B cell (primary cell): ENCODE measurements at regions not wholly inside any gene's neighbourhood (a gene's known extent, or its start where the extent isn't known, plus 50 kb on each side); places are given as distances from the start of the nearest gene placed in this dataset.

Experiments
- ATAC-seq: fragments of 200-7000 bp; cut with Tn5 transposase; one replicate; pipeline ENCODE4 v1.10.0; 2021; ENCODE audit warnings: low read depth, mild to moderate bottlenecking, moderate number of reproducible peaks, moderate library complexity
- CTCF ChIA-PET: fragments of 350-600 bp; sonication (Branson Sonifier 250); formaldehyde crosslinking; loops from one replicate; lab custom pipeline; 2021; ENCODE audit warnings: antibody characterized with exemption, inconsistent platforms; lab: Charles Lee
- POLR2A ChIA-PET: fragments of 350-600 bp; sonication (Branson Sonifier 250); formaldehyde crosslinking; loops from one replicate; lab custom pipeline; 2021; ENCODE audit warnings: antibody characterized with exemption; lab: Charles Lee
- DNase-seq: peaks from one replicate; pipeline ENCODE4 v3.0.0; 2013
- H2AFZ ChIP-seq: 2 replicates; pipeline ENCODE4 v1.6.1; 2012; ENCODE audit warnings: mild to moderate bottlenecking, low read depth, low read length; ENCODE audit not compliant: insufficient read depth, poor library complexity, severe bottlenecking
- H3K27ac ChIP-seq, 2 donors: 1 replicate in 1 of 2; 2 replicates in 1 of 2; pipeline ENCODE4 v1.5.1; 2012 to 2013; ENCODE audit warnings: low read length in 2 of 2, mild to moderate bottlenecking in 2 of 2, moderate library complexity in 1 of 2
- H3K27me3 ChIP-seq, 4 experiments: fragments of 200-600 bp in 1 of 4; sonication (generic) in 1 of 4; replicated peaks in 1 of 4; 1 replicate in 2 of 4; 2 replicates in 2 of 4; pipeline versions ENCODE4 v1.6.1 to v1.7.0; 2013 to 2016; ENCODE audit warnings: low read length in 3 of 4, mild to moderate bottlenecking in 2 of 4, mixed read lengths in 1 of 4, moderate library complexity in 1 of 4; ENCODE audit not compliant: insufficient read depth in 4 of 4, control insufficient read depth in 3 of 4; ENCODE audit errors: control extremely low read depth in 1 of 4
- H3K36me3 ChIP-seq, 2 experiments: replicated peaks in 1 of 2; 1 replicate in 1 of 2; 2 replicates in 1 of 2; pipeline versions ENCODE4 v1.6.1 to v1.7.1; 2013; ENCODE audit warnings: low read length in 1 of 2; ENCODE audit not compliant: insufficient read depth in 2 of 2, control insufficient read depth in 1 of 2; ENCODE audit errors: control extremely low read depth in 1 of 2, extremely low read depth in 1 of 2
- H3K4me1 ChIP-seq, 2 donors: fragments of 200-600 bp in 1 of 2; sonication (generic) in 1 of 2; 1 replicate in 1 of 2; 2 replicates in 1 of 2; pipeline versions ENCODE4 v1.5.1 to v1.6.1; 2013 to 2017; ENCODE audit warnings: low read length in 2 of 2; ENCODE audit not compliant: control insufficient read depth in 2 of 2, insufficient read depth in 2 of 2
- H3K4me2 ChIP-seq: replicated peaks from 2 replicates; pipeline ENCODE3; 2012; ENCODE audit warnings: mild to moderate bottlenecking, low read depth, low read length; ENCODE audit not compliant: poor library complexity, severe bottlenecking
- H3K4me3 ChIP-seq, 5 experiments: fragments of 200-600 bp in 1 of 5; sonication (generic) in 1 of 5; 1 replicate in 3 of 5; 2 replicates in 2 of 5; pipeline versions ENCODE4 v1.5.1 to v1.7.0; 2011 to 2016; ENCODE audit warnings: low read length in 4 of 5, mild to moderate bottlenecking in 4 of 5, low read depth in 2 of 5, control low read depth in 1 of 5, moderate library complexity in 1 of 5; ENCODE audit not compliant: insufficient read depth in 1 of 5; ENCODE audit errors: control extremely low read depth in 1 of 5, extremely low read depth in 1 of 5
- H3K79me2 ChIP-seq: fragments of 200-600 bp; sonication (generic); one replicate; pipeline ENCODE4 v1.6.0; 2016; ENCODE audit warnings: low read length; ENCODE audit not compliant: control insufficient read depth, insufficient read depth
- H3K9ac ChIP-seq: fragments of 200-600 bp; sonication (generic); 2 replicates; pipeline ENCODE4 v1.6.1; 2017; ENCODE audit warnings: mild to moderate bottlenecking, low read length, moderate library complexity
- H3K9me3 ChIP-seq, 3 donors: one replicate each; pipeline versions ENCODE4 v1.6.1 to v1.7.1; 2013; ENCODE audit warnings: low read length in 2 of 3; ENCODE audit not compliant: control insufficient read depth in 2 of 3, insufficient read depth in 1 of 3; ENCODE audit errors: control extremely low read depth in 1 of 3
- H4K20me1 ChIP-seq: 2 replicates; pipeline ENCODE4 v1.6.0; 2012; ENCODE audit warnings: mild to moderate bottlenecking, low read length; ENCODE audit not compliant: insufficient read depth, control insufficient read depth, poor library complexity, severe bottlenecking
- H3K27ac Mint-ChIP-seq: one replicate; pipeline ENCODE4 v1.8.0; 2021; ENCODE audit warnings: mixed read lengths
- H3K27me3 Mint-ChIP-seq: one replicate; pipeline ENCODE4 v1.8.0; 2021; ENCODE audit warnings: mixed read lengths
- H3K4me1 Mint-ChIP-seq: one replicate; pipeline ENCODE4 v1.8.0; 2021; ENCODE audit warnings: mixed read lengths
- H3K4me3 Mint-ChIP-seq: one replicate; pipeline ENCODE4 v1.8.0; 2021; ENCODE audit warnings: mixed read lengths
- H3K9me3 Mint-ChIP-seq: one replicate; pipeline ENCODE4 v1.8.0; 2022; ENCODE audit warnings: mixed read lengths; ENCODE audit not compliant: insufficient read depth
- EZH2 ChIP-seq: IDR thresholded peaks from 2 replicates; pipeline ENCODE4 v1.6.1; 2012; ENCODE audit warnings: borderline replicate concordance, low read depth, mild to moderate bottlenecking, moderate library complexity, low read length; ENCODE audit not compliant: insufficient read depth, poor library complexity, severe bottlenecking
- WGBS: methylation state at CpG from one replicate; pipeline ENCODE4 v1.1.5; 2013; ENCODE audit warnings: missing lambda C conversion rate; ENCODE audit not compliant: insufficient coverage; 5-methylcytosine and 5-hydroxymethylcytosine counted together
- intact Hi-C: fragments of 100-400 bp; cut with micrococcal nuclease; formaldehyde crosslinking; loops from one replicate; pipeline ENCODE4 v1.10.0; 2022
- TF ChIP-seq, protein P1 (sequence below): fragments of 200-600 bp; IDR thresholded peaks from one replicate; pipeline ENCODE4 v1.8.0; 2022; ENCODE audit warnings: antibody characterized with exemption, mild to moderate bottlenecking

DNA sequence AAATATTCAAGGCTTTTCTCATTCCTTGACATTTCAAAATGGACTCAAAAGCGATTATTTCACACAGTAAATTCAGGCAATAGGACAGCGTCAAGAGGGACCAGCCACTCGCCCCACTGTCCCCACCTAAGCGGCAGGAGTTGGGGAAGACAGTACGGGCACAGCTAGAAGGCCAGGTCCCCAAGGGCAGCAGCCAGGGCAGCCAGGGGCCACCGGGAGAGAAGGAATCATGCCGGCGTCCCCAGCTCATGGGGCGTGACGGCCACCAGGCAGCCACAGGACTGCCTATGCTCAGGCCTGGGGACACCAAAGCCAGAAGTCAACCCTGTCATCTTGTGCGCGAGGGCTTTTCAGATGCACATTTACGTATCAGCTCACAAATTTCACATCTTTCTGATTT, 225.7 kb upstream of the PPP2R2D start:
- Histone ChIP-seq H3K27me3 (no peaks in the 10 kb centered on the region), H2AFZ (no peak overlapping the region), H3K27ac (no peak overlapping the region), H3K4me3 (no peak overlapping the region), H3K4me2 (no peak overlapping the region), H3K9me3 (peaks cover 0 to 60% (median 0%) of the 10 kb centered on the region in 3 donors), H4K20me1 (no peaks in the 10 kb centered on the region), H3K36me3 (no peaks in the 10 kb centered on the region), H3K4me1 (no peaks in the 10 kb centered on the region), H3K79me2 (no peaks in the 10 kb centered on the region), H3K9ac (no peak overlapping the region)
- ATAC-seq, result no peak
- no peak for TF ChIP-seq EZH2
- TF ChIP-seq, protein P1, sequence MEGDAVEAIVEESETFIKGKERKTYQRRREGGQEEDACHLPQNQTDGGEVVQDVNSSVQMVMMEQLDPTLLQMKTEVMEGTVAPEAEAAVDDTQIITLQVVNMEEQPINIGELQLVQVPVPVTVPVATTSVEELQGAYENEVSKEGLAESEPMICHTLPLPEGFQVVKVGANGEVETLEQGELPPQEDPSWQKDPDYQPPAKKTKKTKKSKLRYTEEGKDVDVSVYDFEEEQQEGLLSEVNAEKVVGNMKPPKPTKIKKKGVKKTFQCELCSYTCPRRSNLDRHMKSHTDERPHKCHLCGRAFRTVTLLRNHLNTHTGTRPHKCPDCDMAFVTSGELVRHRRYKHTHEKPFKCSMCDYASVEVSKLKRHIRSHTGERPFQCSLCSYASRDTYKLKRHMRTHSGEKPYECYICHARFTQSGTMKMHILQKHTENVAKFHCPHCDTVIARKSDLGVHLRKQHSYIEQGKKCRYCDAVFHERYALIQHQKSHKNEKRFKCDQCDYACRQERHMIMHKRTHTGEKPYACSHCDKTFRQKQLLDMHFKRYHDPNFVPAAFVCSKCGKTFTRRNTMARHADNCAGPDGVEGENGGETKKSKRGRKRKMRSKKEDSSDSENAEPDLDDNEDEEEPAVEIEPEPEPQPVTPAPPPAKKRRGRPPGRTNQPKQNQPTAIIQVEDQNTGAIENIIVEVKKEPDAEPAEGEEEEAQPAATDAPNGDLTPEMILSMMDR, result no peak
- Mint-ChIP-seq H3K27ac (no peak overlapping the region), H3K27me3 (no peaks in the 10 kb centered on the region), H3K9me3 (peaks cover 3% of the 10 kb centered on the region), H3K4me1 (no peaks in the 10 kb centered on the region), H3K4me3 (no peak overlapping the region)
- ChIA-PET CTCF (no interaction called here), POLR2A (no interaction called here)
- WGBS, result 84% methylated on average over 10 of the region's 13 CpGs
- intact Hi-C loops, result no loop called here
- DNase-seq, result no peak

DNA sequence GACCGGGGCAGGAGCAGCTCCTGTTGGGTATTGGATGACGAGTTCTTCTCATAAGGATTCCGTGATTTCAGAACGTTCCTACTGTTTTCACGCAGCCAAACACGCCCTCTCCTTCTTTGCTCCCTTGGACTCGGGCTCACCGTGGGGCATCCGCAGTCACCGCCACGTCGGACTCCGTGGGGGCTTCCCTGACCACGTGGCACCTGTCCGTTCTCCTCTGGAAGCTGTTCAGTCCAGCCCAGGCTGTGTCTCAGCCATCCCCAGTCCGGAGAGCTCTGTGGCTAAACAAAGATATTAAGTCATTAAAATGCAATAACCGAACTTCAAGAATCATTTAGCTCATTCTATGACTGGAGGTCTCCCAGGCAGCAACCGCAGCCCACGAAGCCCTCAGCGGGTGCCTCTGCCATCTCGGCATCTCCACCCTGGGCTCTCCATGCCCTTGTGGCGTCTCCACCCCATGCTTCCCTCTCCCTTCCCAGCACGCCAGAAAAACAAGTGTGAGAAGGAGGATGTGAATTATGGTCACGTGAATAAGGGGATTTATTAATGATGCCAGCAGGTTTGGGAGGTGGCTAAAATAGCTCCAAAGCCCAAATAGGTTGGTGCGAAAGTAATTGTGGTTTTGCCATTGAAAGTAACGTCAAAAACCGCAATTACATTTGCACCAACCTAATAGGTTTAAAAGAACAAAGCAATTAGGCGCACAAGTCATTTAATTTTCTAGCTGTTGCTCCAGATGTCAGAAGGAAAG, 224.6 kb upstream of the PPP2R2D start:
- Mint-ChIP-seq H3K9me3 (peaks cover 3% of the 10 kb centered on the region), H3K27ac (no peak overlapping the region), H3K4me1 (no peaks in the 10 kb centered on the region), H3K4me3 (no peak overlapping the region), H3K27me3 (no peaks in the 10 kb centered on the region)
- Histone ChIP-seq H4K20me1 (no peaks in the 10 kb centered on the region), H3K4me1 (no peaks in the 10 kb centered on the region), H3K4me2 (no peak overlapping the region), H2AFZ (no peak overlapping the region), H3K27ac (no peak overlapping the region), H3K27me3 (no peaks in the 10 kb centered on the region), H3K9me3 (peaks cover 0 to 54% (median 0%) of the 10 kb centered on the region in 3 donors), H3K79me2 (no peaks in the 10 kb centered on the region), H3K9ac (no peak overlapping the region), H3K4me3 (no peak overlapping the region), H3K36me3 (no peaks in the 10 kb centered on the region)
- POLR2A ChIA-PET, result no interaction called here
- ATAC-seq, result no peak
- intact Hi-C loops, result no loop called here
- TF ChIP-seq, protein P1, result no peak
- no peak for TF ChIP-seq EZH2
- no peak for DNase-seq
- 85% methylated on average over 24 of the region's 28 CpGs for WGBS
- CTCF ChIA-PET, result no interaction called here
